ENCODE measurements at regions not wholly inside any gene's neighbourhood (a gene's known extent, or its start where the extent isn't known, plus 50 kb on each side); places are given as distances from the start of the nearest gene placed in this dataset.

- CTCF ChIA-PET, result no interaction called here
- no peaks in the 10 kb centered on the region for H3K9me3 Mint-ChIP-seq (ENCODE audit: low read depth)
- no peak overlapping the region for H3K4me3 Mint-ChIP-seq
- H3K36me3 Mint-ChIP-seq, result no peaks in the 10 kb centered on the region
- ATAC-seq, result no peak
- H3K27me3 Mint-ChIP-seq, result peaks cover 11% of the 10 kb centered on the region
- H3K27ac Mint-ChIP-seq, result no peak overlapping the region
- no peaks in the 10 kb centered on the region for H3K4me1 Mint-ChIP-seq
- no peak for DNase-seq
Observed at GRCh38 chr9:105911104-105911911, 217.0 kb downstream of the TMEM38B start.

DNA sequence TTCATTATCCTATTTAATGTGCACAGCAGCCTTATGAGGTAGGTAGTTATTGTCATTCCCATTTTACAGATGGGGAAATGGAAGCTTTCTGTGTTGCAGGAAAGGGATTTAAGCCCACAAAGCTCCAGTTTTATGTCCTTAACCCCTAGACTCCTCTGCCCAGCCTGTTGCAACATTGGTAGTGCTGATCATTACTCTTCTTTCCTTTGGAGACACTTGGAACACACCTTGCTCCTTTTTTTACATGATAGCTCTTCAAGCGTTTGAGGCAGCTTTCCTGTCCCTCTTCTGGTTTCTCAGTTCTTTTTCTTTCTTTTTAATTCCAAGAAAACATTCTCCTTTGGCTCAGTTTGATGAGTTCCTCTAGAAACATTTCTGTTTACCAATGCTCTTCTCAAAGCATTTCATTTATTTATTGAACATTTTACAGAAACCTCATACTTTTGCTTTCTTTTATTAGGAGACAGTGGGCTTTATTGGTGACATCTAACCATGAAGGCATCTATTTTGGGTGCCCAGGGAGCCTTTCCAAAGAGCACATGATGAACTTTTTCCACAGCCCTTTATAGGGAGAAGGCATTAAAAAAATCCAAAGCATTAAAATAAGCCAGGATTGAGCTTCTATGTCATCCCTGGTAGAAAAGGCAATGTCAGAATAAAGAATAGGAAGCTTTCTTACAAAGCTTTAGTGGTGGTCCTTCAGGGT lies 218.0 kb downstream of the TMEM38B start:
- Mint-ChIP-seq H3K4me1 (no peaks in the 10 kb centered on the region), H3K27ac (no peak overlapping the region), H3K9me3 (ENCODE audit: low read depth) (no peaks in the 10 kb centered on the region), H3K4me3 (no peak overlapping the region), H3K27me3 (peaks cover 11% of the 10 kb centered on the region), H3K36me3 (no peaks in the 10 kb centered on the region)
- DNase-seq, result no peak
- CTCF ChIA-PET, result no interaction called here
- no peak for ATAC-seq

DNA sequence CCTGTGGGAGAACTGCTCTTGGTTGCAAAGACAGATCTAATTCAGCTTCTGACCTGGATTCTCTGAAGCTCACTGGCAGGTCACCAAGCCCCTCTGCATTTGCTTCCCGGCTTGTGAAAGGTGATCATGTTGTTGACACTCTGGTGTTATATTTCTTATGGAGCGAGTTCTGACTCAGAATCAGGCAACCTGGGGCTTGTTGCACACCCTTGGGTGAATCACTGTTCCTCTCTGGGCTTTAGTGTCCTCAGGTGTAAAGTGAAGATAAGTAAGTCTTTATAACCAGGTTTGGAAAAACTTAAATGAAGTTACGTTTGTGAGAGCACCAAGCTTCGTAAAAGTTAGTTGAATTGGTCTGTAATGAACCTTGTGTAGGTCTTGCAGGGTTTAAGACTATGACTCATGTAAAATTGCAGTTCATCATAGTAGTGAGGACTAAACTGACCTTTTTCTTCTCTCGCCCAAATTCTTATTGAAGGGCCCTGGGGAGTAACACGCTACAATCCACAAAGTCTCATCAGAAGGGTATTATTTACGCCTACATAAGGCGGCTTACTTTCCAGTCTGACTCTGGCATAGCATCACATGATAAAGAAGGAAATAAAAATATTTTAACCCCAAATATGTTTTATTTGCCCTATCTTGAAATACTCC lies 218.6 kb downstream of the TMEM38B start:
- no peak for ATAC-seq
- CTCF ChIA-PET, result no interaction called here
- DNase-seq, result no peak
- Mint-ChIP-seq H3K9me3 (ENCODE audit: low read depth) (no peaks in the 10 kb centered on the region), H3K4me3 (no peak overlapping the region), H3K27ac (no peak overlapping the region), H3K27me3 (peaks cover 11% of the 10 kb centered on the region), H3K36me3 (no peaks in the 10 kb centered on the region), H3K4me1 (no peaks in the 10 kb centered on the region)

- Mint-ChIP-seq H3K27me3 (no peaks in the 10 kb centered on the region), H3K4me3 (no peak overlapping the region), H3K27ac (no peak overlapping the region), H3K36me3 (no peaks in the 10 kb centered on the region), H3K9me3 (ENCODE audit: low read depth) (no peaks in the 10 kb centered on the region), H3K4me1 (no peaks in the 10 kb centered on the region)
- ATAC-seq (no peak), DNase-seq (no peak)
- CTCF ChIA-PET, result no interaction called here
Observed at GRCh38 chr9:105921057-105921726, 226.9 kb downstream of the TMEM38B start.

GRCh38 chr9:105928416-105928815 lies 234.1 kb downstream of the TMEM38B start:
- CTCF ChIA-PET, result no interaction called here
- Mint-ChIP-seq H3K4me1 (no peaks in the 10 kb centered on the region), H3K4me3 (no peak overlapping the region), H3K27me3 (no peaks in the 10 kb centered on the region), H3K9me3 (ENCODE audit: low read depth) (no peaks in the 10 kb centered on the region), H3K27ac (no peak overlapping the region), H3K36me3 (no peaks in the 10 kb centered on the region)
- DNase-seq, result no peak
- ATAC-seq, result no peak

DNA sequence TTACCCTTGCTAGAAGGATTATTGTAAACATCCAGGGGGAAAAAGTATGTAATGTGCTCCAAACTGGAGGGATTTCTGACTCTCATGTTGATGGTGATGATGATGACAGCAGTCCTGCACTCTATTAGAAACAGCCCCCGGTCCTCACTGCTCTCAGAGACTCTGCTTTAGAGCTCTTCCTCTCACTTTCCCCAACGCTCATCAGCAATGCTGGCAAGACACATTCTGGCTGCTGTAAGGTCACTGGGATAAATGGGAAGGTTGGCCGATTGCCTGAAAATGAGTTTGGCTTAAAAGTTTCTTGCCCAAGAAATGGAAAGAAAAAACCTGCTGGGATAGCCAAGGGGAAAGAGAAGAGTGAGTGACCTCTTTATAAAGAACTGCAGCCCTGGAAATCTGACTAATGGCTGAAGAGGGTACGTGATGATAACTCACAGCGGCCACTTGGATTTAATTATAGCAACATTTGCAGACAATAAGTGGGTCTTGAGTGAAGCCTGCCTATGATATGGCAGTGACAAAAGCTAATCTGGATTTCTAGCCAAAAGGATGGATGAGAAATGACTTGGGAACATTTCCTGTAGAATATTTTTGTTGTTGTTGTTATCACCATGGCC lies 235.8 kb downstream of the TMEM38B start:
- H3K27me3 Mint-ChIP-seq, result no peaks in the 10 kb centered on the region
- H3K4me3 Mint-ChIP-seq, result no peak overlapping the region
- CTCF ChIA-PET, result no interaction called here
- H3K9me3 Mint-ChIP-seq (ENCODE audit: low read depth), result no peaks in the 10 kb centered on the region
- H3K4me1 Mint-ChIP-seq, result no peaks in the 10 kb centered on the region
- H3K27ac Mint-ChIP-seq, result no peak overlapping the region
- no peaks in the 10 kb centered on the region for H3K36me3 Mint-ChIP-seq
- no peak for ATAC-seq
- DNase-seq, result no peak

DNA sequence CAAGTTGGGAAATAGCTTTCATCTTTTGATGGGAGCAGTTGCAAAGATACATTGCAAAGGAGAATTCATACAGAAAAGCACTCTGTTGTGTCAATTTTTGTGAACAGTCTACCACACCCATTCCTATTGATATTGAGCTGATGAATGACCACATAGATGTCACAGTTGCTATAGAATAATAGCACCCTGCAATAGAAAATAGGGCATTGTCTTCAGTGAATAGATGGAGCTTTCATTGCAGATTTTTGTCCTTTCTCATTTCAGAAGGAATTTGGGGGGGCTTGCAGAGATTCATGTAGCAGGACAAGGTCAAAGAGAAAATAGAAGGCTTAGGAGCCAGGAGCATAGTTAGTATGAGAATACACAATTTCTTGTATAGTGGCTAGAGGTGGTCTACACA lies 237.9 kb downstream of the TMEM38B start:
- no peaks in the 10 kb centered on the region for H3K27me3 Mint-ChIP-seq
- H3K4me3 Mint-ChIP-seq, result no peak overlapping the region
- no peak overlapping the region for H3K27ac Mint-ChIP-seq
- DNase-seq (no peak), ATAC-seq (no peak)
- no peaks in the 10 kb centered on the region for H3K4me1 Mint-ChIP-seq
- H3K36me3 Mint-ChIP-seq, result no peaks in the 10 kb centered on the region
- CTCF ChIA-PET, result no interaction called here
- H3K9me3 Mint-ChIP-seq (ENCODE audit: low read depth), result no peaks in the 10 kb centered on the region

GRCh38 chr9:105950448-105950847 lies 256.1 kb downstream of the TMEM38B start:
- no peaks in the 10 kb centered on the region for H3K4me1 Mint-ChIP-seq
- H3K36me3 Mint-ChIP-seq, result no peaks in the 10 kb centered on the region
- CTCF ChIA-PET, result no interaction called here
- H3K9me3 Mint-ChIP-seq (ENCODE audit: low read depth), result peaks cover 2% of the 10 kb centered on the region
- no peak for DNase-seq
- H3K4me3 Mint-ChIP-seq, result no peak overlapping the region
- no peaks in the 10 kb centered on the region for H3K27me3 Mint-ChIP-seq
- H3K27ac Mint-ChIP-seq, result no peak overlapping the region
- ATAC-seq, result no peak

DNA sequence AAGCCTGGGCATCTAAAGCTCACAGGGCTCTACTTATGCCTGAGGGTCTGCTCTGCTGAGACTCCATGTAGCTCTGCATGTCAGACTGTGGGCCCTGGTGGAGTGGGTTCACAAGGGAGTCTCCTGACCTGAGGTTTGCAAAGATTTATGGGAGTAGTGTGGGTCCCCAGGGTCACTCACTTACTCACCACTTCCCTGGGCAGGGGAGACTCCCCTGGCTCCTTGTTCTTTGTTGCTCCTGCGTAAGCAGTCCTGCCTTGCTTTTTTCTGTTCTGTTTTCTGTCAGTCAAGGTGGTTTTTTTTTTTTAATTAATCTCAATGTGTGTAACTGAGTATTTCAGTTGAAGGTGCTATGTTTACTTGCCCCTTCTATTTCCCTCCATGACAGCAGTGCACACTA lies 256.6 kb downstream of the TMEM38B start:
- no peak for DNase-seq
- H3K4me3 Mint-ChIP-seq, result no peak overlapping the region
- no peaks in the 10 kb centered on the region for H3K4me1 Mint-ChIP-seq
- no peaks in the 10 kb centered on the region for H3K27me3 Mint-ChIP-seq
- H3K27ac Mint-ChIP-seq, result no peak overlapping the region
- CTCF ChIA-PET, result no interaction called here
- no peak for ATAC-seq
- H3K9me3 Mint-ChIP-seq (ENCODE audit: low read depth), result peaks cover 2% of the 10 kb centered on the region
- H3K36me3 Mint-ChIP-seq, result no peaks in the 10 kb centered on the region

GRCh38 chr9:105954517-105954916 lies 260.2 kb downstream of the TMEM38B start:
- CTCF ChIA-PET, result no interaction called here
- Mint-ChIP-seq H3K9me3 (ENCODE audit: low read depth) (no peaks in the 10 kb centered on the region), H3K36me3 (no peaks in the 10 kb centered on the region), H3K4me3 (no peak overlapping the region), H3K27me3 (no peaks in the 10 kb centered on the region), H3K4me1 (no peaks in the 10 kb centered on the region), H3K27ac (no peak overlapping the region)
- DNase-seq (no peak), ATAC-seq (no peak)

DNA sequence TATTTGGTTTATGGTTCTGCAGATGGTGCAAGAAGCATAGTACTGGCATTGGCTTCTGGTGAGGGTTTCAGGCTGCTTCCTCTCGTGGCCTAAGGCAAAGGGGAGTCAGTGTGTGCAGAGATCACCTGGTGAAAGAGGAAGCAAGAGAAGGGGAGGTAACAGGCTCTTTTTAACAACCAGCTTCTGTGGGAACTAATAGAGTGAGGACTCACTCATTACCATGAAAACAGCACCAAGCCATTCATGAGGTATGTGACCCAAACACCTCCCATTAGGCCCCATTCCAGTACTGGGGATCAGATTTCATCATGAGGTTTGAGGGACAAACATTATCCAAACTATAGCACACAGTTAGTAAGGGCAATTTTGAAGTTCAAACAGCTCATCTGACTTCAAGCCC lies 263.5 kb downstream of the TMEM38B start:
- Mint-ChIP-seq H3K36me3 (no peaks in the 10 kb centered on the region), H3K4me3 (no peak overlapping the region), H3K9me3 (ENCODE audit: low read depth) (no peaks in the 10 kb centered on the region), H3K27ac (no peak overlapping the region), H3K27me3 (no peaks in the 10 kb centered on the region), H3K4me1 (no peaks in the 10 kb centered on the region)
- ATAC-seq, result no peak
- no peak for DNase-seq
- CTCF ChIA-PET, result no interaction called here

DNA sequence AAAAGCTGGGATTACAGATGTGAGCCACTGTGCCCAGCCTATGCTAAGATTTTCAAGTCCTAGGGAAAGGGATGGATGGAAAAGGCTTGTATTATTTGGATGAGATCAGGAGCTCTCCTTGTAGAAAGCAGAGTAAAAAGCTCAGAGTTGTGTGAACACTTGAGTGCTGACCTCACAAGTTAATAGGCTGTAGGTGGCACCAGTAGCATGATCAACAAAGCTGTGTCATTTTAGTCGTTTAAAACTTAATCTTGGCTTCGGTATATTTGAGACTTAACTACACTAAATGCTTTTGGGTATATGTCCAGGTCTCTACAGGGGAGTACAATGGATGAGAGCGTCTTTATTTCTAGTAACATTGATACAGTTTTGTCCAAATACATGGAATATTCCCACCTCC lies 264.2 kb downstream of the TMEM38B start:
- no peaks in the 10 kb centered on the region for H3K27me3 Mint-ChIP-seq
- no peak for ATAC-seq
- no peaks in the 10 kb centered on the region for H3K9me3 Mint-ChIP-seq (ENCODE audit: low read depth)

GRCh38 chr9:105959531-105959930 lies 265.2 kb downstream of the TMEM38B start:
- Mint-ChIP-seq H3K27me3 (no peaks in the 10 kb centered on the region), H3K4me1 (no peaks in the 10 kb centered on the region), H3K36me3 (no peaks in the 10 kb centered on the region), H3K27ac (no peak overlapping the region), H3K9me3 (ENCODE audit: low read depth) (no peaks in the 10 kb centered on the region), H3K4me3 (no peak overlapping the region)
- DNase-seq (no peak), ATAC-seq (no peak)
- CTCF ChIA-PET, result no interaction called here

More for the DNA sequence above, 264.2 kb downstream of the TMEM38B start:
- Mint-ChIP-seq H3K4me3 (no peak overlapping the region), H3K36me3 (no peaks in the 10 kb centered on the region), H3K4me1 (no peaks in the 10 kb centered on the region), H3K27ac (no peak overlapping the region)
- CTCF ChIA-PET, result no interaction called here
- no peak for DNase-seq
